ENCODE measurements at regions not wholly inside any gene's neighbourhood (a gene's known extent, or its start where the extent isn't known, plus 50 kb on each side); places are given as distances from the start of the nearest gene placed in this dataset.

GRCh38 chr3:95424279-95424678 lies 1361.4 kb downstream of the NSUN3 start:
- no peaks in the 10 kb centered on the region for H3K27me3 ChIP-seq
- H3K79me2 ChIP-seq: no peaks in the 10 kb centered on the region
- no peaks in the 10 kb centered on the region for H3K9me2 ChIP-seq (replicated peaks; ENCODE audit: insufficient read depth)
- no peak overlapping the region for H3K4me2 ChIP-seq
- no peaks in the 10 kb centered on the region for H3K9me3 ChIP-seq (ENCODE audit: low read depth)
- no peak overlapping the region for H2AFZ ChIP-seq
- WGBS (ENCODE audit: low lambda C conversion rate, missing lambda C conversion rate): 95% methylated on average over 5 of the region's 5 CpGs
- no peak overlapping the region for H3K27ac ChIP-seq
- H3K4me1 ChIP-seq (ENCODE audit: insufficient read depth): no peaks in the 10 kb centered on the region
- no peaks in the 10 kb centered on the region for H3K36me3 ChIP-seq (replicated peaks; ENCODE audit: insufficient read depth, low read depth)
- H3K4me3 ChIP-seq: no peak overlapping the region
- DNase-seq (ENCODE audit: low spot score): no peak
- H4K20me1 ChIP-seq (ENCODE audit: insufficient read depth, poor library complexity, severe bottlenecking): no peaks in the 10 kb centered on the region
- TF ChIP-seq CTCF (IDR thresholded peaks at IDR 0.05; ENCODE audit: poor library complexity) (no peak), EZH2 (IDR thresholded peaks at IDR 0.05; ENCODE audit: borderline replicate concordance) (no peak), EZH2phosphoT487 (IDR thresholded peaks at IDR 0.05; ENCODE audit: low read depth, severe bottlenecking, unreplicated experiment) (no peak)

GRCh38 chr3:95434491-95434890 lies 1371.6 kb downstream of the NSUN3 start:
- Histone ChIP-seq H2AFZ (no peak overlapping the region), H4K20me1 (ENCODE audit: insufficient read depth, poor library complexity, severe bottlenecking) (no peaks in the 10 kb centered on the region)
- 22% methylated on average over 1 of the region's 1 CpG for WGBS (ENCODE audit: low lambda C conversion rate, missing lambda C conversion rate)

GRCh38 chr3:95437409-95437808 lies 1374.5 kb downstream of the NSUN3 start:
- DNase-seq (ENCODE audit: low spot score): no peak
- Histone ChIP-seq H3K4me1 (ENCODE audit: insufficient read depth) (no peaks in the 10 kb centered on the region), H3K9me3 (ENCODE audit: low read depth) (no peaks in the 10 kb centered on the region)

More at GRCh38 chr3:95434491-95434890, 1371.6 kb downstream of the NSUN3 start:
- Histone ChIP-seq H3K27ac (no peak overlapping the region), H3K79me2 (no peaks in the 10 kb centered on the region), H3K9me3 (ENCODE audit: low read depth) (no peaks in the 10 kb centered on the region), H3K4me2 (no peak overlapping the region), H3K36me3 (replicated peaks; ENCODE audit: insufficient read depth, low read depth) (no peaks in the 10 kb centered on the region), H3K4me3 (no peak overlapping the region), H3K4me1 (ENCODE audit: insufficient read depth) (no peaks in the 10 kb centered on the region), H3K9me2 (replicated peaks; ENCODE audit: insufficient read depth) (no peaks in the 10 kb centered on the region), H3K27me3 (no peaks in the 10 kb centered on the region)
- no peak for DNase-seq (ENCODE audit: low spot score)
- TF ChIP-seq EZH2phosphoT487 (IDR thresholded peaks at IDR 0.05; ENCODE audit: low read depth, severe bottlenecking, unreplicated experiment) (no peak), EZH2 (IDR thresholded peaks at IDR 0.05; ENCODE audit: borderline replicate concordance) (no peak), CTCF (IDR thresholded peaks at IDR 0.05; ENCODE audit: poor library complexity) (no peak)

More at GRCh38 chr3:95437409-95437808, 1374.5 kb downstream of the NSUN3 start:
- no peaks in the 10 kb centered on the region for H3K9me2 ChIP-seq (replicated peaks; ENCODE audit: insufficient read depth)
- no peak overlapping the region for H2AFZ ChIP-seq
- TF ChIP-seq CTCF (IDR thresholded peaks at IDR 0.05; ENCODE audit: poor library complexity) (no peak), EZH2phosphoT487 (IDR thresholded peaks at IDR 0.05; ENCODE audit: low read depth, severe bottlenecking, unreplicated experiment) (no peak), EZH2 (IDR thresholded peaks at IDR 0.05; ENCODE audit: borderline replicate concordance) (no peak)
- H3K27me3 ChIP-seq: no peaks in the 10 kb centered on the region
- H3K27ac ChIP-seq: no peak overlapping the region
- no peak overlapping the region for H3K4me3 ChIP-seq
- no peaks in the 10 kb centered on the region for H3K79me2 ChIP-seq
- no peaks in the 10 kb centered on the region for H4K20me1 ChIP-seq (ENCODE audit: insufficient read depth, poor library complexity, severe bottlenecking)
- no peaks in the 10 kb centered on the region for H3K36me3 ChIP-seq (replicated peaks; ENCODE audit: insufficient read depth, low read depth)
- no peak overlapping the region for H3K4me2 ChIP-seq
